A673 (cell line): ENCODE measurements at regions not wholly inside any gene's neighbourhood (a gene's known extent, or its start where the extent isn't known, plus 50 kb on each side); places are given as distances from the start of the nearest gene placed in this dataset.

Experiments
- BruUV-seq: library from RNA; stranded (reverse); fragments of 400-500 nt; replicated peaks from 2 replicates; lab custom pipeline; 2021; lab: Mats Ljungman, UMichigan
- CTCF ChIA-PET: fragments of 300-600 bp; sonication (Branson Sonifier 250); formaldehyde crosslinking; loops from one replicate; lab custom pipeline; 2022; ENCODE audit warnings: antibody characterized with exemption; lab: Charles Lee
- POLR2A ChIA-PET: fragments of 300-600 bp; sonication (Branson Sonifier 250); formaldehyde crosslinking; loops from one replicate; lab custom pipeline; 2022; ENCODE audit warnings: antibody characterized with exemption; ENCODE audit not compliant: low non-redundant PET; lab: Charles Lee
- DNase-seq: peaks from one replicate; pipeline ENCODE4 v3.0.0-alpha.2; 2015; ENCODE audit warnings: low spot score
- H3K27ac ChIP-seq: fragments of 200-600 bp; sonication (generic); 2 replicates; pipeline ENCODE4 v1.5.1; 2016; ENCODE audit warnings: mixed run types, low read depth, mild to moderate bottlenecking, mixed read lengths, antibody characterized with exemption, low read length; ENCODE audit not compliant: poor library complexity, severe bottlenecking
- H3K27me3 ChIP-seq: fragments of 200-600 bp; sonication (generic); replicated peaks from 2 replicates; pipeline ENCODE4 v1.6.1; 2017; ENCODE audit warnings: mixed run types, low read depth, mild to moderate bottlenecking, mixed read lengths, antibody characterized with exemption, low read length; ENCODE audit not compliant: insufficient read depth, poor library complexity
- H3K36me3 ChIP-seq: fragments of 200-600 bp; sonication (generic); 2 replicates; pipeline ENCODE4 v1.6.1; 2016; ENCODE audit warnings: mixed run types, mild to moderate bottlenecking, mixed read lengths, antibody characterized with exemption, low read length; ENCODE audit not compliant: insufficient read depth, poor library complexity, severe bottlenecking
- H3K4me1 ChIP-seq: fragments of 200-600 bp; sonication (generic); 2 replicates; pipeline ENCODE4 v1.6.1; 2017; ENCODE audit warnings: mixed run types, mild to moderate bottlenecking, mixed read lengths, antibody characterized with exemption, low read length; ENCODE audit not compliant: insufficient read depth, poor library complexity, severe bottlenecking
- H3K4me3 ChIP-seq: fragments of 200-600 bp; sonication (generic); 2 replicates; pipeline ENCODE4 v1.5.1; 2016; ENCODE audit warnings: low read depth, mixed run types, mild to moderate bottlenecking, mixed read lengths, low read length; ENCODE audit not compliant: poor library complexity, severe bottlenecking
- H3K9me3 ChIP-seq: fragments of 200-600 bp; sonication (generic); 2 replicates; pipeline ENCODE4 v1.6.1; 2016; ENCODE audit warnings: mixed run types, low read depth, mild to moderate bottlenecking, mixed read lengths, antibody characterized with exemption, low read length; ENCODE audit not compliant: poor library complexity, severe bottlenecking
- EZH2 ChIP-seq: fragments of 200-600 bp; sonication (generic); IDR thresholded peaks from 2 replicates; pipeline ENCODE4 v1.6.1; 2017; ENCODE audit warnings: borderline replicate concordance, low read depth, mild to moderate bottlenecking, mixed read lengths, antibody characterized with exemption, low read length; ENCODE audit not compliant: poor library complexity, severe bottlenecking
- intact Hi-C: fragments of 100-400 bp; cut with micrococcal nuclease; formaldehyde crosslinking; loops from one replicate; pipeline ENCODE4 v1.10.0; 2022; ENCODE audit not compliant: unreplicated experiment
- TF ChIP-seq, protein P1 (sequence below): fragments of 300-800, 200-600 bp; sonication (generic); conservative IDR thresholded peaks from 2 replicates; pipeline ENCODE4 v1.5.1; 2017; ENCODE audit warnings: low read depth, mild to moderate bottlenecking, antibody characterized with exemption, low read length, moderate library complexity, mixed read lengths

DNA sequence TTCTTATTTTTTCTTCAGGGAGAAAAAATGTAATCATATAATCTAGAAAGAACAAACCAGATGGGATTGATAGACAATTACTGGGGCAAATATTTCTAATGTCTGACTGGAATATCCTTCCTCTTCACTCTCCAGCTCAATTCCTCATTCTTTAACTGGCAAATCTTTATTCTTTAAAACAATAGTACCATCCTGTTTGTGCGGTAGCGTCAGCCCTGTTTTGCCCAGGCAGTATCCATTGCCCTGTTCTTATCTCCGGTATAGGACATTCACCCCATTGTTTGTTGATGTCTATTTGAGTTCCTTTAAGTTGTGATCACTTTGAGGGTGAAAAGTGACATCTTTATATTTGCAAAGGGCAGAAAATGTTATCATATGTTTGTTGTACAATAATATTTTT, 185.4 kb downstream of the POSTN start:
- intact Hi-C loops, result no loop called here
- no peaks in the 10 kb centered on the region for H3K4me1 ChIP-seq
- no peaks in the 10 kb centered on the region for H3K9me3 ChIP-seq
- H3K27me3 ChIP-seq, result no peaks in the 10 kb centered on the region
- CTCF ChIA-PET, result no interaction called here
- BruUV-seq, result no TSS peak
- no peak for DNase-seq
- no peak overlapping the region for H3K27ac ChIP-seq
- H3K36me3 ChIP-seq, result no peaks in the 10 kb centered on the region
- H3K4me3 ChIP-seq, result no peak overlapping the region
- TF ChIP-seq EZH2, result no peak
- TF ChIP-seq, protein P1, sequence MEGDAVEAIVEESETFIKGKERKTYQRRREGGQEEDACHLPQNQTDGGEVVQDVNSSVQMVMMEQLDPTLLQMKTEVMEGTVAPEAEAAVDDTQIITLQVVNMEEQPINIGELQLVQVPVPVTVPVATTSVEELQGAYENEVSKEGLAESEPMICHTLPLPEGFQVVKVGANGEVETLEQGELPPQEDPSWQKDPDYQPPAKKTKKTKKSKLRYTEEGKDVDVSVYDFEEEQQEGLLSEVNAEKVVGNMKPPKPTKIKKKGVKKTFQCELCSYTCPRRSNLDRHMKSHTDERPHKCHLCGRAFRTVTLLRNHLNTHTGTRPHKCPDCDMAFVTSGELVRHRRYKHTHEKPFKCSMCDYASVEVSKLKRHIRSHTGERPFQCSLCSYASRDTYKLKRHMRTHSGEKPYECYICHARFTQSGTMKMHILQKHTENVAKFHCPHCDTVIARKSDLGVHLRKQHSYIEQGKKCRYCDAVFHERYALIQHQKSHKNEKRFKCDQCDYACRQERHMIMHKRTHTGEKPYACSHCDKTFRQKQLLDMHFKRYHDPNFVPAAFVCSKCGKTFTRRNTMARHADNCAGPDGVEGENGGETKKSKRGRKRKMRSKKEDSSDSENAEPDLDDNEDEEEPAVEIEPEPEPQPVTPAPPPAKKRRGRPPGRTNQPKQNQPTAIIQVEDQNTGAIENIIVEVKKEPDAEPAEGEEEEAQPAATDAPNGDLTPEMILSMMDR, result no peak
- POLR2A ChIA-PET, result no interaction called here

DNA sequence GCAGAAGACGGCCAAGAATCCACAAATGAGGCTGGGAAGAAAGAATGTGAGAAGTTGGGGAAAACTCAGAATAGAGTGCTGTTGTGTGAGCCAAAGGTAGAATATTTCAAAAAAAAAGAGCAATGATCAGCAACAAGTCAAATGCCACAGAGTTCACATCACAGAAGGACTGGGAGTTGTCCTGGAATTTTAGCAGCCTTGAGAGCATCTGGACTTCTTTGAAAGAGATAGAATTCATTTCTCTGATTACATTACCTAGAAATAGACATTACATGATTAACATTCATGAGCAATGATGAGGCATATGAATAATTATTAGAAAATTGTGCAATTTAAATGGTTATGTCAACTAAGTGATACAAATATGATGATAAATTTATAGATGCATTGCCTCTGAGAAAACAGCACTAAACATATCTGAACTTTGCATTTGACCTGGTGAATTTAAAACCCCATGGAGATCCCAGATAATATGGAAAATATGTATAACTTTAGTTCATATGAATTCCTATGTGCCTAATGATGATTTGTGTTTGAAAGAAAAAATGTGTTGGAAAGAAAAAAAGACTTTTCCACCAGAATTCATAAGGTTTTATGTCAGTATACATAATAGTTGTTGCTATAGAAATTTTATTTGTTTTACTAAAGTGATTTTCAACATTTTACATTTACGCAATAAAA, 186.2 kb downstream of the POSTN start:
- no peak overlapping the region for H3K4me3 ChIP-seq
- TF ChIP-seq EZH2, result no peak
- TF ChIP-seq, protein P1, result no peak
- H3K27me3 ChIP-seq, result no peaks in the 10 kb centered on the region
- no peak for DNase-seq
- intact Hi-C loops, result no loop called here
- no peaks in the 10 kb centered on the region for H3K4me1 ChIP-seq
- H3K36me3 ChIP-seq, result no peaks in the 10 kb centered on the region
- no TSS peak for BruUV-seq
- ChIA-PET CTCF (no interaction called here), POLR2A (no interaction called here)
- H3K27ac ChIP-seq, result no peak overlapping the region
- no peaks in the 10 kb centered on the region for H3K9me3 ChIP-seq

DNA sequence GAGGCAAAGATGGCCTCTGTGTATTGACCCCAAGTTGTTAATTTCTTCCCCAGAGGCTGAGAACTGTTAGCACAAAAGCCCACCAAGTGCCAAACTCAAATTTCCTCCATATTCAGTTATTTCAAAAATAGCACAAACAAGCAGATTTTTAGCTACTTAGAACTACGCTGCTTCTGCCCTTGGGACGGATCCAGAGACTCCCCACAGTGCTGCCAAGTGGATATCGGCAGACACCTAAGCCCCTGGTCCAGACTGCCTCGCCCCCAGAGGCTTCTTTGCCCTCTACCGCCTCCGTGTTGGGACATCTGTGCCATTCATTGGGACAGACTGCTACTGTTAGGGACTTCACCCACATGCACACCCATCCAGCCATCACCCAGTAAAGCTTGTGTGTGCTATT, 188.3 kb downstream of the POSTN start:
- H3K27ac ChIP-seq, result no peak overlapping the region
- intact Hi-C loops, result no loop called here
- BruUV-seq, result no TSS peak
- no peak for DNase-seq
- ChIA-PET CTCF (no interaction called here), POLR2A (interaction anchor here (0.5 kb wide), 1 partner anchor 109 kb away, joined by 4 read pairs; no protein-coding TSS in a partner anchor)
- H3K9me3 ChIP-seq, result no peaks in the 10 kb centered on the region
- H3K27me3 ChIP-seq, result no peaks in the 10 kb centered on the region
- no peaks in the 10 kb centered on the region for H3K36me3 ChIP-seq
- no peaks in the 10 kb centered on the region for H3K4me1 ChIP-seq
- no peak for TF ChIP-seq EZH2
- TF ChIP-seq, protein P1, result no peak
- no peak overlapping the region for H3K4me3 ChIP-seq
